T-cell (primary cell): ENCODE measurements at regions not wholly inside any gene's neighbourhood (a gene's known extent, or its start where the extent isn't known, plus 50 kb on each side); places are given as distances from the start of the nearest gene placed in this dataset.
"Not testable (repeated sequence)": the region's sequence is repeated elsewhere in the genome, so short reads cannot be mapped to it uniquely, and the experiment has no call there.

ENCODE experiments used
- ATAC-seq, 4 experiments: fragments of 200-7000 bp in 3 of 4; fragments of 150-1000 bp in 1 of 4; cut with Tn5 transposase; replicated peaks in 1 of 4; 1 replicate in 3 of 4; 2 replicates in 1 of 4; pipeline ENCODE4 v1.10.0; 2021; ENCODE audit warnings: moderate library complexity in 3 of 4, mild to moderate bottlenecking in 2 of 4, moderate number of reproducible peaks in 1 of 4
- CTCF ChIA-PET, 2 donors: fragments of 300-600 bp; sonication (Branson Sonifier 250); formaldehyde crosslinking; loops; one replicate each; lab custom pipeline; 2022; ENCODE audit warnings: antibody characterized with exemption in 2 of 2; lab: Charles Lee
- POLR2A ChIA-PET, 2 donors: fragments of 300-600 bp; sonication (Branson Sonifier 250); formaldehyde crosslinking; loops; one replicate each; lab custom pipeline; 2022; ENCODE audit warnings: antibody characterized with exemption in 2 of 2; lab: Charles Lee
- DNase-seq, 35 experiments: peaks; one replicate each; pipeline versions ENCODE4 v3.0.0 to v3.0.0-alpha.2; 2013 to 2023
- H3K27ac ChIP-seq: one replicate; pipeline ENCODE4 v1.5.1; 2013; ENCODE audit warnings: low read length
- H3K27me3 ChIP-seq, 2 experiments: replicated peaks in 1 of 2; 1 replicate in 1 of 2; 2 replicates in 1 of 2; pipeline versions ENCODE4 v1.6.1 to v1.7.0; 2013; ENCODE audit warnings: low read length in 1 of 2, mixed read lengths in 1 of 2; ENCODE audit not compliant: control insufficient read depth in 2 of 2, insufficient read depth in 2 of 2; ENCODE audit errors: extremely low read depth in 1 of 2
- H3K36me3 ChIP-seq, 2 donors: 1 replicate in 1 of 2; 2 replicates in 1 of 2; pipeline versions ENCODE4 v1.6.1 to v1.7.0; 2013; ENCODE audit warnings: low read length in 1 of 2; ENCODE audit not compliant: control insufficient read depth in 2 of 2, insufficient read depth in 1 of 2; ENCODE audit errors: extremely low read depth in 1 of 2
- H3K4me1 ChIP-seq, 2 experiments: 1 replicate in 1 of 2; 2 replicates in 1 of 2; pipeline versions ENCODE4 v1.6.1 to v1.7.0; 2013; ENCODE audit warnings: low read length in 2 of 2, mixed read lengths in 1 of 2; ENCODE audit not compliant: insufficient read depth in 2 of 2, control insufficient read depth in 1 of 2; ENCODE audit errors: extremely low read depth in 1 of 2
- H3K4me3 ChIP-seq, 2 donors: 1 replicate in 1 of 2; 2 replicates in 1 of 2; pipeline versions ENCODE4 v1.5.1 to v1.7.0; 2013; ENCODE audit warnings: mild to moderate bottlenecking in 2 of 2, low read length in 1 of 2, moderate library complexity in 1 of 2; ENCODE audit not compliant: control insufficient read depth in 1 of 2; ENCODE audit errors: extremely low read depth in 1 of 2
- H3K9me3 ChIP-seq: 2 replicates; pipeline ENCODE4 v1.7.0; 2013
- H3K27ac Mint-ChIP-seq, 2 donors: one replicate each; pipeline ENCODE4 v1.8.0; 2020 to 2021; ENCODE audit warnings: mild to moderate bottlenecking in 2 of 2, mixed read lengths in 2 of 2
- H3K27me3 Mint-ChIP-seq, 2 donors: one replicate each; pipeline ENCODE4 v1.8.0; 2021 to 2022; ENCODE audit warnings: mixed read lengths in 2 of 2
- H3K36me3 Mint-ChIP-seq: one replicate; pipeline ENCODE4 v1.8.0; 2021; ENCODE audit warnings: mixed read lengths
- H3K4me1 Mint-ChIP-seq, 3 donors: one replicate each; pipeline ENCODE4 v1.8.0; 2020 to 2022; ENCODE audit warnings: mixed read lengths in 3 of 3, mild to moderate bottlenecking in 1 of 3
- H3K4me3 Mint-ChIP-seq, 3 donors: one replicate each; pipeline ENCODE4 v1.8.0; 2020 to 2022; ENCODE audit warnings: mild to moderate bottlenecking in 3 of 3, mixed read lengths in 3 of 3, moderate library complexity in 3 of 3
- H3K9me3 Mint-ChIP-seq, 3 donors: one replicate each; pipeline ENCODE4 v1.8.0; 2020 to 2022; ENCODE audit warnings: mixed read lengths in 3 of 3
- WGBS: methylation state at CpG from one replicate; pipeline ENCODE4 v1.1.5; 2013; ENCODE audit warnings: missing lambda C conversion rate; ENCODE audit not compliant: insufficient coverage; 5-methylcytosine and 5-hydroxymethylcytosine counted together

- Histone ChIP-seq H3K4me3 (no peak overlapping the region), H3K27ac (no peak overlapping the region), H3K4me1 (no peaks in the 10 kb centered on the region), H3K36me3 (no peaks in the 10 kb centered on the region), H3K27me3 (no peaks in the 10 kb centered on the region), H3K9me3 (no peaks in the 10 kb centered on the region)
- Mint-ChIP-seq H3K9me3 (peaks cover 2 to 8% (median 4%) of the 10 kb centered on the region in 3 donors), H3K4me3 (no peak overlapping the region), H3K36me3 (no peaks in the 10 kb centered on the region), H3K27ac (no peak overlapping the region), H3K4me1 (no peaks in the 10 kb centered on the region), H3K27me3 (no peaks in the 10 kb centered on the region)
- 65% methylated on average over 2 of the region's 5 CpGs for WGBS
- DNase-seq (no peak), ATAC-seq (no peak)
- CTCF ChIA-PET, result no interaction called here
- POLR2A ChIA-PET, result no interaction called here
Measured at GRCh38 chr5:63760965-63761364, 201.3 kb downstream of the HTR1A start.

- H3K27me3 ChIP-seq, result no peaks in the 10 kb centered on the region
- no peak overlapping the region for H3K27ac ChIP-seq
- CTCF ChIA-PET, result no interaction called here
- WGBS, result no CpG with 5 or more reads among the region's 1 CpG
- no peaks in the 10 kb centered on the region for H3K36me3 Mint-ChIP-seq
- no peaks in the 10 kb centered on the region for H3K27me3 Mint-ChIP-seq
- H3K4me3 ChIP-seq, result no peak overlapping the region
- POLR2A ChIA-PET, result no interaction called here
- H3K9me3 Mint-ChIP-seq, result peaks cover 5 to 19% (median 11%) of the 10 kb centered on the region in 3 donors
- H3K4me1 Mint-ChIP-seq, result no peaks in the 10 kb centered on the region
- H3K27ac Mint-ChIP-seq, result no peak overlapping the region
- H3K4me3 Mint-ChIP-seq, result no peak overlapping the region
- H3K36me3 ChIP-seq, result no peaks in the 10 kb centered on the region
- H3K9me3 ChIP-seq, result no peaks in the 10 kb centered on the region
- DNase-seq (no peak), ATAC-seq (no peak)
- no peaks in the 10 kb centered on the region for H3K4me1 ChIP-seq
Measured at GRCh38 chr5:63743096-63743798, 219.0 kb downstream of the HTR1A start.

- H3K4me1 ChIP-seq, ATAC-seq, H3K4me3 ChIP-seq, H3K27me3 Mint-ChIP-seq, POLR2A ChIA-PET, H3K36me3 ChIP-seq, CTCF ChIA-PET, H3K27ac ChIP-seq, H3K4me3 Mint-ChIP-seq, H3K9me3 ChIP-seq, H3K27me3 ChIP-seq, H3K36me3 Mint-ChIP-seq, DNase-seq, H3K4me1 Mint-ChIP-seq, H3K27ac Mint-ChIP-seq: not testable (repeated sequence)
- peaks cover 5 to 21% (median 14%) of the 10 kb centered on the region in 3 donors for H3K9me3 Mint-ChIP-seq
- WGBS, result 80% methylated on average over 1 of the region's 5 CpGs
Measured at GRCh38 chr5:63732880-63733279, 229.4 kb downstream of the HTR1A start.

- Mint-ChIP-seq H3K9me3 (peaks cover 10 to 21% (median 14%) of the 10 kb centered on the region in 3 donors), H3K4me3 (no peak overlapping the region), H3K27ac (no peak overlapping the region), H3K27me3 (no peaks in the 10 kb centered on the region), H3K4me1 (no peaks in the 10 kb centered on the region), H3K36me3 (no peaks in the 10 kb centered on the region)
- H3K27ac ChIP-seq, result no peak overlapping the region
- no peaks in the 10 kb centered on the region for H3K27me3 ChIP-seq
- no peaks in the 10 kb centered on the region for H3K9me3 ChIP-seq
- DNase-seq (no peak), ATAC-seq (no peak)
- ChIA-PET CTCF (no interaction called here), POLR2A (no interaction called here)
- H3K4me3 ChIP-seq, result no peak overlapping the region
- H3K4me1 ChIP-seq, result no peaks in the 10 kb centered on the region
- H3K36me3 ChIP-seq, result no peaks in the 10 kb centered on the region
- no CpG with 5 or more reads among the region's 1 CpG for WGBS
Measured at GRCh38 chr5:63727583-63727982, 234.7 kb downstream of the HTR1A start.

- no peaks in the 10 kb centered on the region for H3K36me3 Mint-ChIP-seq
- Histone ChIP-seq H3K27ac (no peak overlapping the region), H3K9me3 (no peaks in the 10 kb centered on the region), H3K4me3 (no peak overlapping the region), H3K36me3 (no peaks in the 10 kb centered on the region), H3K27me3 (no peaks in the 10 kb centered on the region), H3K4me1 (no peaks in the 10 kb centered on the region)
- ChIA-PET CTCF (no interaction called here), POLR2A (no interaction called here)
- no peak overlapping the region for H3K4me3 Mint-ChIP-seq
- DNase-seq (no peak), ATAC-seq (no peak)
- H3K27ac Mint-ChIP-seq, result no peak overlapping the region
- H3K9me3 Mint-ChIP-seq, result peaks cover 9 to 13% (median 10%) of the 10 kb centered on the region in 3 donors
- H3K27me3 Mint-ChIP-seq, result no peaks in the 10 kb centered on the region
- WGBS, result no CpG with 5 or more reads among the region's 2 CpGs
- no peaks in the 10 kb centered on the region for H3K4me1 Mint-ChIP-seq
Measured at GRCh38 chr5:63726496-63726895, 235.7 kb downstream of the HTR1A start.

GRCh38 chr5:63719147-63719546 is 243.1 kb downstream of the HTR1A start:
- H3K36me3 ChIP-seq, result no peaks in the 10 kb centered on the region
- Mint-ChIP-seq H3K4me3 (no peak overlapping the region), H3K36me3 (no peaks in the 10 kb centered on the region), H3K27me3 (no peaks in the 10 kb centered on the region), H3K27ac (no peak overlapping the region), H3K4me1 (no peaks in the 10 kb centered on the region), H3K9me3 (peaks cover 2 to 10% (median 6%) of the 10 kb centered on the region in 3 donors)
- ChIA-PET CTCF (no interaction called here), POLR2A (no interaction called here)
- DNase-seq (no peak), ATAC-seq (no peak)
- no peaks in the 10 kb centered on the region for H3K27me3 ChIP-seq
- H3K9me3 ChIP-seq, result no peaks in the 10 kb centered on the region
- H3K27ac ChIP-seq, result no peak overlapping the region
- no peak overlapping the region for H3K4me3 ChIP-seq
- WGBS, result no CpG with 5 or more reads among the region's 1 CpG
- no peaks in the 10 kb centered on the region for H3K4me1 ChIP-seq

GRCh38 chr5:63700241-63700640 is 262.0 kb downstream of the HTR1A start:
- Mint-ChIP-seq H3K27ac (no peak overlapping the region), H3K36me3 (no peaks in the 10 kb centered on the region), H3K4me1 (no peaks in the 10 kb centered on the region), H3K27me3 (no peaks in the 10 kb centered on the region), H3K4me3 (no peak overlapping the region), H3K9me3 (peaks cover 4 to 10% (median 6%) of the 10 kb centered on the region in 3 donors)
- Histone ChIP-seq H3K27ac (no peak overlapping the region), H3K27me3 (no peaks in the 10 kb centered on the region), H3K4me1 (no peaks in the 10 kb centered on the region), H3K9me3 (no peaks in the 10 kb centered on the region), H3K36me3 (no peaks in the 10 kb centered on the region), H3K4me3 (no peak overlapping the region)
- ChIA-PET POLR2A (no interaction called here), CTCF (no interaction called here)
- ATAC-seq, result no peak
- WGBS, result no CpG with 5 or more reads among the region's 1 CpG
- DNase-seq, result no peak
